HAP-1 (cell line): ENCODE measurements at regions not wholly inside any gene's neighbourhood (a gene's known extent, or its start where the extent isn't known, plus 50 kb on each side); places are given as distances from the start of the nearest gene placed in this dataset.

Source experiments
- DNase-seq, 2 experiments: peaks; one replicate each; pipeline ENCODE4 v3.0.0-alpha.2; 2016 to 2020; ENCODE audit warnings: low spot score in 2 of 2
- H3K27me3 ChIP-seq: fragments of 250-450 bp; sonication (Bioruptor Pico); 2 replicates; pipeline ENCODE4 v1.5.1; 2020; ENCODE audit warnings: low read depth, mild to moderate bottlenecking, moderate library complexity
- H3K36me3 ChIP-seq: fragments of 250-450 bp; sonication (Bioruptor Pico); replicated peaks from 2 replicates; pipeline ENCODE4 v1.5.1; 2020; ENCODE audit warnings: mild to moderate bottlenecking
- H3K4me1 ChIP-seq: fragments of 250-450 bp; sonication (Bioruptor Pico); 2 replicates; pipeline ENCODE4 v1.5.1; 2020; ENCODE audit warnings: mild to moderate bottlenecking
- H3K4me3 ChIP-seq: fragments of 250-450 bp; sonication (Bioruptor Pico); 2 replicates; pipeline ENCODE4 v1.5.1; 2020; ENCODE audit warnings: mild to moderate bottlenecking, moderate library complexity
- H3K9me3 ChIP-seq: fragments of 250-450 bp; sonication (Bioruptor Pico); 2 replicates; pipeline ENCODE4 v1.5.1; 2020; ENCODE audit warnings: mild to moderate bottlenecking, moderate library complexity
- in situ Hi-C: fragments of 300-500 bp; cut with MboI; formaldehyde crosslinking; loops from 3 replicates; pipeline ENCODE4 v1.14.3; 2020; ENCODE audit warnings: low sequenced_read_pairs, inconsistent platforms, mixed read lengths

GRCh38 chr3:13723676-13724207 lies 156.1 kb downstream of the WNT7A start:
- in situ Hi-C loops: no loop called here
- Histone ChIP-seq H3K27me3 (no peaks in the 10 kb centered on the region; the same call in 1 of the 2 replicates), H3K9me3 (no peaks in the 10 kb centered on the region), H3K4me1 (peaks cover 3% of the 10 kb centered on the region; the same call in 1 of the 2 replicates), H3K36me3 (no peaks in the 10 kb centered on the region), H3K4me3 (no peak overlapping the region)
- no peak for DNase-seq

- Histone ChIP-seq H3K4me1 (no peaks in the 10 kb centered on the region), H3K4me3 (no peak overlapping the region), H3K27me3 (no peaks in the 10 kb centered on the region; the same call in 1 of the 2 replicates), H3K36me3 (no peaks in the 10 kb centered on the region), H3K9me3 (no peaks in the 10 kb centered on the region)
- DNase-seq: no peak
- in situ Hi-C loops: no loop called here
These were observed 157.7 kb downstream of the WNT7A start for GRCh38 chr3:13722178-13722577.

GRCh38 chr3:13718436-13718835 lies 161.4 kb downstream of the WNT7A start:
- H3K4me1 ChIP-seq: no peaks in the 10 kb centered on the region
- in situ Hi-C loops: no loop called here
- H3K9me3 ChIP-seq: no peaks in the 10 kb centered on the region
- H3K36me3 ChIP-seq: no peaks in the 10 kb centered on the region
- H3K4me3 ChIP-seq: no peak overlapping the region
- no peak for DNase-seq
- no peaks in the 10 kb centered on the region; the same call in 1 of the 2 replicates for H3K27me3 ChIP-seq

GRCh38 chr3:13718000-13718399 lies 161.9 kb downstream of the WNT7A start:
- Histone ChIP-seq H3K4me1 (no peaks in the 10 kb centered on the region), H3K9me3 (no peaks in the 10 kb centered on the region), H3K4me3 (no peak overlapping the region), H3K27me3 (no peaks in the 10 kb centered on the region; the same call in 1 of the 2 replicates), H3K36me3 (no peaks in the 10 kb centered on the region)
- in situ Hi-C loops: no loop called here
- no peak for DNase-seq

GRCh38 chr3:13717222-13717895 lies 162.5 kb downstream of the WNT7A start:
- H3K36me3 ChIP-seq: no peaks in the 10 kb centered on the region
- H3K27me3 ChIP-seq: no peaks in the 10 kb centered on the region
- H3K4me3 ChIP-seq: no peak overlapping the region
- no peak for DNase-seq
- in situ Hi-C loops: no loop called here
- no peaks in the 10 kb centered on the region for H3K4me1 ChIP-seq
- H3K9me3 ChIP-seq: no peaks in the 10 kb centered on the region

GRCh38 chr3:13716540-13717221 lies 163.2 kb downstream of the WNT7A start:
- Histone ChIP-seq H3K27me3 (no peaks in the 10 kb centered on the region), H3K4me3 (no peak overlapping the region), H3K4me1 (no peaks in the 10 kb centered on the region), H3K36me3 (no peaks in the 10 kb centered on the region), H3K9me3 (no peaks in the 10 kb centered on the region)
- DNase-seq: no peak
- in situ Hi-C loops: no loop called here

GRCh38 chr3:13715961-13716360 lies 163.9 kb downstream of the WNT7A start:
- Histone ChIP-seq H3K9me3 (no peaks in the 10 kb centered on the region), H3K4me3 (no peak overlapping the region), H3K4me1 (no peaks in the 10 kb centered on the region), H3K27me3 (no peaks in the 10 kb centered on the region), H3K36me3 (no peaks in the 10 kb centered on the region)
- no peak for DNase-seq
- in situ Hi-C loops: no loop called here

- H3K27me3 ChIP-seq: no peaks in the 10 kb centered on the region
- no peak overlapping the region for H3K4me3 ChIP-seq
- H3K36me3 ChIP-seq: no peaks in the 10 kb centered on the region
- in situ Hi-C loops: no loop called here
- no peak for DNase-seq
- no peaks in the 10 kb centered on the region for H3K9me3 ChIP-seq
- no peaks in the 10 kb centered on the region for H3K4me1 ChIP-seq
These were observed 164.5 kb downstream of the WNT7A start for GRCh38 chr3:13715167-13715954.

- no peak for DNase-seq
- in situ Hi-C loops: no loop called here
These were observed 165.5 kb downstream of the FBLN2 start for GRCh38 chr3:13714251-13714916.

GRCh38 chr3:13713396-13713795 lies 164.5 kb downstream of the FBLN2 start:
- Histone ChIP-seq H3K9me3 (no peaks in the 10 kb centered on the region), H3K4me3 (no peak overlapping the region), H3K4me1 (no peaks in the 10 kb centered on the region), H3K27me3 (no peaks in the 10 kb centered on the region), H3K36me3 (no peaks in the 10 kb centered on the region)
- peak in 1 of 2 experiments; percentile 6 for DNase-seq
- in situ Hi-C loops: no loop called here

More at GRCh38 chr3:13714251-13714916, 165.5 kb downstream of the FBLN2 start:
- Histone ChIP-seq H3K4me1 (no peaks in the 10 kb centered on the region), H3K27me3 (no peaks in the 10 kb centered on the region), H3K36me3 (no peaks in the 10 kb centered on the region), H3K9me3 (no peaks in the 10 kb centered on the region), H3K4me3 (no peak overlapping the region)

- H3K4me1 ChIP-seq: no peaks in the 10 kb centered on the region
- H3K4me3 ChIP-seq: no peak overlapping the region
- in situ Hi-C loops: no loop called here
- H3K9me3 ChIP-seq: no peaks in the 10 kb centered on the region
- DNase-seq: peak in 1 of 2 experiments; percentile 3
- no peaks in the 10 kb centered on the region for H3K36me3 ChIP-seq
- no peaks in the 10 kb centered on the region for H3K27me3 ChIP-seq
These were observed 163.8 kb downstream of the FBLN2 start for GRCh38 chr3:13712682-13713180.

GRCh38 chr3:13711911-13712650 lies 163.2 kb downstream of the FBLN2 start:
- no peaks in the 10 kb centered on the region for H3K27me3 ChIP-seq
- in situ Hi-C loops: no loop called here
- DNase-seq: no peak
- H3K36me3 ChIP-seq: no peaks in the 10 kb centered on the region
- no peak overlapping the region for H3K4me3 ChIP-seq
- no peaks in the 10 kb centered on the region for H3K9me3 ChIP-seq
- no peaks in the 10 kb centered on the region for H3K4me1 ChIP-seq

- H3K9me3 ChIP-seq: no peaks in the 10 kb centered on the region
- no peaks in the 10 kb centered on the region for H3K4me1 ChIP-seq
- no peaks in the 10 kb centered on the region for H3K27me3 ChIP-seq
- in situ Hi-C loops: no loop called here
- no peak overlapping the region for H3K4me3 ChIP-seq
- DNase-seq: peak in 1 of 2 experiments; percentile 2
- no peaks in the 10 kb centered on the region for H3K36me3 ChIP-seq
These were observed 161.3 kb downstream of the FBLN2 start for GRCh38 chr3:13710251-13710650.
